IPS-NIHi11 (cell line): ENCODE measurements at regions not wholly inside any gene's neighbourhood (a gene's known extent, or its start where the extent isn't known, plus 50 kb on each side); places are given as distances from the start of the nearest gene placed in this dataset.
A peak's percentile ranks its signal among the peaks of the same experiment; 100 is the strongest.
"Not testable (repeated sequence)": the region's sequence is repeated elsewhere in the genome, so short reads cannot be mapped to it uniquely, and the experiment has no call there.

Source experiments
- DNase-seq: peaks from one replicate; pipeline ENCODE4 v3.0.0; 2012; ENCODE audit warnings: mixed read lengths, low spot score

DNA sequence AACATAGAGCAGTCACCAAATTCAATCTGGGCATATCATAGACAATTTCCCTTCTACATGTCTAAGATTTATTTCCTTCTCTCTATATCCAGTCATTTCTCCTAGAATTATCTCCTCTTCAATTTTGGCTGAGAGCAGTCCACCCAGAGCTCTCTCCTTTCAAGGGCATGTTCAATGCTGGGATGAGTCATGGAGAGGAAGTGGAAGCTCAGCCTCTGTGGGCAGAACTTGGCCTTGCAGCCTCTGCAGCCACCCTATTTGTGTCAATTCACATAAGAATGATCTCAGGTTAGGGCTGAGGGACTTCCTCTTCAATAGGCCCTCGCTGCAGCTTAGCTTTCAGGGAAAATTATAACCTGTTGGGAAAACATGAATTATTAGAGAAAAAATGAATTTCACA is 560.8 kb downstream of the POM121L12 start:
- peak; percentile 24 for DNase-seq

DNA sequence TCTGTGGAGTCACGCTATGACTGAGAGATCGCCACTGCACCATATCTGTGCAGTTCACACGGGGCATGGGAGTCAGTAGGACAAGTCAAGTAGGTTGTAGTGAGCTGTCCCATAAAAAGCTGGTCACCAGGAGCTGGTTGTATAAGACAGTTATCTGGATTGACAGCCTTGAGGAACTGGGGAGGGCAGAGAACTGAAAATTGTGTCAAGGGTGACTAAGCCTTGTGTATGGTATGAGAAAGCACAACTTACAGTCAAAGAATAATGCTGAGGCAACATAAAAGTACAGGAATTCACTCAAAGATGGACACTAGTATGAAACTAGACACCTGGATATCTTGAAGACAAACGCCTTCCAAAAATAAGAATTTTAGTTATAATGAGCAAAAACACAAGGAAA is 564.9 kb downstream of the POM121L12 start:
- no peak for DNase-seq

DNA sequence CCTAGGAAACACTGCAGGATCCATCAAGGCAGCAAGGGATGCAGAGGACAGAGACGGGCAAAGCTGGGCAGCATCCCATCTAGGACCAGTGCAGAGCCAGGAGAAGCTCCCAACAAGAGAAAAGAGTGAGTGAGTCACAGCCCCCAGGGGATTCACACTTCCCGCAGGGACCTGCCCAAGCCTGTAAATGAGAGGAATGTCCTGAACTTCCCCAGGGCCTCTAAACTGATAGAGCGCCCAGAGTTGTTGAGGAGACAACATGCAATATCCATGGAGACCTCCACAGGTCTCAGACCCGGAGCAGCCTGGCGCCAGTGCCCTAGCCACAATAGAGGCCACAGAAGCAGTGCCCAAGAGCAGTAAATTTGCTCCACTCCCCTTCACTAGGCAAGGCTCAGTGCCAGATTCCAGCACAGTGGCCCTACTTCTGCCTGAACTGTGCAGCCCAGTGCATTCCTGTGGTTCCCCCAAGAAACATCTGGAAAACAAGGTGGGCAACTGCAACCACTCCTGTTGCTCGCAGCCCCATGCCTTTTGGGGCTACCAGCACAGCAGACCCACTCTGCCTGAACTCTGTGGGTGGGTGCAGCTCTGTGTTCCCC is 567.5 kb downstream of the POM121L12 start:
- DNase-seq = no peak

DNA sequence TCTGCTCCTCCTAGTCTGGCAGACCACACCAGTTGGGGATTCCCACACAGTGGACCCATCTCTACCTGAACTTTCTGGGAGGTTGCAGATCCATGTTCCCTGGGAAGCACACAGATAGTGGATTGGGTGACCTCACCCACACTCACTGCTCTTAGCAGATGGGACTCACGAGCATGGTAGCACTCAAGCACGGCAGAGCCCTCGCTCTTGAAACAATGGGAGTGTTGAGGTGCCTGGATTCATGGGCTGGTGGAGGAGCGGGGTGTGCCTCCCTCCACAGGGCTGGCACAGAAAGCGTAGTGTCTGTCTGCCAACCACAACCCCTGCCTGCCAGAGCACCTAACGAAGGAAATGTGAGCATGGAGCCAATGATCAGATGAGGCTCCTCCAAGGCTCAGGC is 568.0 kb downstream of the POM121L12 start:
- no peak for DNase-seq

DNA sequence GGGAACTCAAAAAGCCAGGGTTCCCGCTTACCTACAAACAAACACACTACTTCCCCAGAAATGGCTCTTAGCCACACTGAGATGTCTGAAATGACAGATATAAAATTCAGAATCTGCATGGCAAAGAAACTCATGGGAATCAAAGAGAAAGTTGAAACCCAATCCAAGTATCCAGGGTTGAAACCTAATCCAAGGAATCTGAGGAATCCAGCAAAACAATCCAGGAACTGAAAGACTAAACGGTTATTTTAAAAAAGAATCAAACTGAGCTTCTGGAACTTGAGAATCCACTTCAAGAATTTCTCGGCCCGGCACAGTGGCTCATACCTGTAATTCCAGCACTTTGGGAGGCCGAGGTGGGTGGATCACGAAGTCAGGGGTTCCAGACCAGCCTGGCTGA is 568.8 kb downstream of the POM121L12 start:
- no peak for DNase-seq

DNA sequence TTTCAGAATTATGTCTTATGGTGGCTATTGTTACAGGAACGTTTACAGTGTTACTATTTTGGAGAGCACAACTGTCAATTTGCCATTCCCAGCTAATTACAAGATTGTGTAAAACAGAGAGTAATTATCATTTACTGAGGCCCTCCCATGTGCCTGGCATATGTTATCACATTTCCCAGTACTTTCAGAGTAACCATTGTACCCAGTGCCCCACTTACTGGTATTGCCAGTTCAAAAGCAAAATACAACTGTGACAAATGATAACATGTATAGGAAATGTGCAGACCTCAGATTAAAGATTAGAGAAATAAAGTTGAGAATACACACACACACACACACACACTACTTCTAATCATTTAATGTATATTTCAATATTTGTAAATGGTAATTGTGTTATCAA is 572.5 kb downstream of the POM121L12 start:
- DNase-seq = no peak

DNA sequence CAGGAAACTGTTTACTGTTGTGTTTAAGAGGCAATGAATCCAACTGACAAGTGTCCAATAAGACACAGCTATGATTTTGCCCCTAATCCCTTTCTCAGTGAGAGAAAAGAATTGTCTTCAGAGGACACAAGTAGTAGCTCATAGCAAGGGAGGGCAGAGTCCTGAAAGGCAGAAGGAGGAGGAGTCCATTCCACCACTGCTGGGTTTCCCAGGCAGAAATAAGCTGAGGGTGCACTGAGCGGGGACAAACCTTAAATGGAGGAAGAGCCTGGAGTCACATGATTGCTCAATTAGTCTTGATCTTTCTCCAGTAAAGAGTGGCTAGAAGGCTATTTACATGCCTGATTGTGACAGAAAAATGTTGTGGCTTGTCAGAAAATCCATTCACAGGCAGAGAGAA is 573.8 kb downstream of the POM121L12 start:
- DNase-seq = no peak

DNA sequence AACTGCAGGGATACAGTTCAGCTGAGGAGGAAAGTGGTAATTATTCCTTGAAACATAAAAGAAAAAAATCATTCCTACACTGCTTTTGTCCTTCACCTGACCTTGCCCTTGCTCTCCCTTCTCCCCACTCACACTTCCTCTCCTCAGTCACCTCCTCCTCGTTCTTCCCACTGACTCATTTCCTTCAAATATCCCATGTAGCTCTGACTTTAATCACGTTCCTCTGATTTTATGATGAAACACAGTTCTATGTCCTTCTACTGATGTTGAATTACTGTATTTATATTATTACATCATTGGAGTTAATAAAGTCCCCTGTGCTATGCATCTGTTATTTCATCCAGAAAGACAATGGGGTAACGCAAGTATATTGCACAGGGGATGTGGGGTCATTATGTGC is 575.6 kb downstream of the POM121L12 start:
- no peak for DNase-seq

DNA sequence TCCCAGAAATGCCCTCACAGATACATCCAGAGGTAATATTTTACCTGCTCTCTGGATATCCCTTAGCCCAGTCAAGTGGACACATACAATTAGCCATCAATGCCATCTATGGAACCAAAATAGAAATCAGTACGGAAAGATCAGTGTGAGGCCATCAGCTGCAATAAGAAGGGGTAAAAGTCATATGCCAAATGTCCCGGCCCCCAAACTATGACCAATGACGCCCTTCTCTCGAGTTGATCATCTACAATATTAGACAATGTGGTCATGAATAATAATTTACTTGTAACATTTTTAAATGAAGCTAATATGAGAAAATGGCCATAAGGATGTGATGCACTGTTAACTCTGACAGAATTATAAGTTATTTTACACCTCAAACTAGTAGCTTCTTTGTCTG is 588.9 kb downstream of the POM121L12 start:
- no peak for DNase-seq

DNA sequence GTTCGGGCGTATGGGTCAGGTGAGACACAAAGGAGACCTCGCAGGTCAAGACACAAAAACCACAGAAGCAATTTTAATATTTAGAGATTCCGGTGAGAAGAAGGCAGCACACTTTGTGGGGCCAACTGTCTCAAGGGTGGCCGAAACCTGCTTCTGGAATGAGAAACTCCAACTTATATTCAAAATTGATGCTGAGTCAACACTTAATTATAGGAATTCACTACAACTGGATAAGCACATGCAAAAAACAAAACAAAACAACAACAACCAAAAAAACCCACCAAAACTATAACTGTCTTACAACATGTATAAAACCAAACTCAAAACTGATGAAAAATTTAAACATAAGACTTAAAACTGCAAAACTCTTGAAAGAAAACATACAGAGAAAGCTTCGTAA is 593.3 kb downstream of the POM121L12 start:
- DNase-seq = no peak

DNA sequence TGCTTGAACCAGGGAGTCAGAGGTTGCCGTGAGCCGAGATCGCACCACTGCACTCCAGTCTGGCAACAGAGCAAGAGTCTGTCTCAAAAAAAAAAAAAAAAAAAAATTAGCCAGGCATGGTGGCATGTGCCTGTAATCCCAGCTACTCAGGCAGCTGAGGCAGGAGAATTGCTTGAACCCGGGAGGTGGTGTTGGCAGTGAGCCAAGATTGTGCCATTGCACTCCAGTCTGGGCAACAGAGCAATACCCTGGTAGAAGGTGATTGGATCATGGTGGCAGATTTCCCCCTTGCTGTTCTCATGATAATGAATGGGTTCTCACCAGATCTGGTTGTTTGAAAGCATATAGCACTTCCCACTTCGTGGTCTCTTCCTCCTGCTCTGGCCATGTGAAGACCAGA is 599.8 kb downstream of the POM121L12 start:
- DNase-seq = not testable (repeated sequence)

DNA sequence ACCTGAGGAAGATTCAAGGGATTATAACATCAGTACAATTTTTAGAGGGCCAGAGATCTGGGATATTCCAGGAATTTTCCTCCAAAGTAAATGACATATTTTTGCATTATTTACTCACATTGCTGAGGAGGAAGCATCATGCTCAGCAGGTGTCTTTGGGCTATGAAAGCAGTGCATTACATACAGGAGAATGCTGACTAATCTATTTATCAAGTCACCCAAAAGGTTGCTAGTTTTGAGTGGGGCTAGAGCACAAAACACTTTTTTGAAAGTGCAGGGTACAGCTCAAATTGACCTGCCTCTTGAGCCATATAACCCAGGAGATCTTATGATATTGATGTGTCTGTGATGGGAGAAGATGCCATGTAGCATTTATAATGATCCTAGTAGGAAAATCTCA is 603.1 kb downstream of the POM121L12 start:
- DNase-seq = no peak

DNA sequence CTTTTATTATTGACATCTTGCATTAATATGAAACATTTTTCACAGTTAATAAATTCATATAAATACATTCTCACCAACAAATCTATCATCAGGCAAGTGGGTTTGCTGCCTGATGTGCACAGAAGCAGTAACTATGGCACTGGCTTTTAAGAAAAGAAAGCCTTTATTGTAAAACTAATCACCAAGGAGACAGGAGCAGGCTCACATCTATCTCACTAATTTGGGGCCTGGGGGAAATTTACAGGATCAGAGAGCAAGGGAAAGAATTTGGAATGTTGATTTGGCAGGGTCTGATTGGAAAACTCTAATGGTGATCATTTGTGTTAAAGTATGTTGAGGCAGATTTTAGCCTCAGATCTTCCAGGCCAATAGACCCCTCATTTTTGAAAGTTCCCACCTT is 605.7 kb downstream of the POM121L12 start:
- DNase-seq = no peak

DNA sequence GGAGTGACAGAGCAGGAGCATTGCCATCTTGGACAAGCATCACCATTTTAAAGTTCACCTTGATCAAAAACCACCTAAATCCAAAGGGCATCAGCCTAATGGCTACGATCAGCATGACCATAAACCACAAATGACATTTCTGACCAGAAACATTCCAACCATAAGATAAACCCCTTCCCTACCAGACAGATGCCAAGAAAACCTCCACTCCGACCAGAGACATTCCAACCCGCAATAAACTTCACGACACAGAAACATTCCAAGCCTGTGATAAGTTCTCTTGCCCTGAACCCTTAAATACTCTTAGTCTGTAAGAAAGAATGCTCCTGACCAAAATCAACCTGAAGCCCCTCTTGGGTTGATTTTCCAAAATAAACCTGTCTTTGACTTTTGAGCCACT is 606.9 kb downstream of the POM121L12 start:
- DNase-seq = no peak

DNA sequence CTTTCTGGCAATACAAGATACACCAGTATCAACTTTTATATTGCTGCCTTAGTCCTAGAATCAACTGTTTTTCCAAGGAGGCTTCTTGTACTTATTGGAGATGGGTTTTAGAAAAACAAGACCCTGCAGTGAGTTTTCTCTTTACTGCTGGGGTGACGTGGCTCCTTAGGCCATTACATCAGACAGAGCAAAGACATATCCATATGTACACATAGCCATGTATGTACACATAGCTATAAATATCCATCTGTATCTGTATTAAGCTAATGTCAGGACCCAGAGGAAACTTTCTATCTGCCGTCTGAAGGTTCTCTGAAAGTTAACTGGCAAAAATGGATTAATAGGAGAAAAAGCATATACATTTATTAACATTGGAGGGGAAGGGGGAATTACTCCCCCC is 607.4 kb downstream of the POM121L12 start:
- DNase-seq = no peak

DNA sequence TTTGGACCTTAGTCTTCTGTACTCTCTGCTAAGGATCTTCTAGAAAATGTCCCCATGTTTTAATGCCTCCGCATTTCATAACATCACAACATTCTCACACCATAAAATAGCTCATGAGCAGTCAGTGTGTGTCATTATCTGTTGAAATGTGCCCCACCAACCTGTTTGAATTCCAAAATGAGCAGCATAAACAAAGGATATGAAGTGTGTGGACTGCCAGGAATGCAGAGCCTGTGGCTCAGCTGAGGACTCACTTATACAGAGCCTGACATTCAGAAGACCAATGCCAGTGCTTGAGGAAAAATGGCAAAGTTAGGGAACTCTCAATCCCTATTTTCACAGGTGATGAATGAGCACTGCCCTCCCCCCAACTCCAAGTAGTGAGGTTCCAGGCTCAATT is 621.4 kb downstream of the POM121L12 start:
- DNase-seq = no peak

DNA sequence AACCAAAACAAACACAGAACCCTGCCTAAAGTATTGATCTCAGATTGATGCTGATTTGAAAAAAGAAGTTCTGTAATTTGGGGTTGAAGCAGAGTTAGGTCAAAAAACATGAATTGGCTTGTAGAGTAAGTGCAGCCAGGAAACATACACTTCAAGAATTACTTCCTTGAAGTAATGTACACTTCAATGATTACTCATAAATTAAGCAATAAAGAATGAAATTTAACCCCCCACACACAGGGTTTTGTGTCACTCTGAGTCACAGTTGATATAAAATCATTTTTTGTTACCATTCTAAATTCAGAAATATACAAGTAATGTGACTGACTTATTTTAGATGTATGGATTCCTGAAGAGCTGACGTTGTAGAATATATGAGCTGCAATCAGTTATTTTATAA is 622.2 kb downstream of the POM121L12 start:
- no peak for DNase-seq

DNA sequence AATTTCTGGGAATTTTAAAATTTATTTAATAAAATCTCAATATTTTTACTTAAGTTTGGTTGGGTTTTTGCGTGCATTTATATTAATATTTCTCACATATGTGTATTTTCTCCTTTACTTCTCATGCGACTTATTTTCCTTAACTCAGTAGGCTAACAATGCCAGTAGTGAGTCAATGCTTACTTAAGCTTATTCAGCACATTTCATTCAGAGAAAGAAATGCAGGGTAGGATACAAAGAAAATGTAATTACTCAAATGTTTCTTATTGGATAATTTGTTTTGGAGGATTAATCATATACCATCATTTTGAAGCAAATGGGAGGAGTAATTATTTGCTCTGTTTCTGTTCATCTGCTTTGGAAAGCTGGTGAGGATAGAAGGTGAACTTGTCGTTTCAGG is 623.5 kb downstream of the POM121L12 start:
- no peak for DNase-seq

DNA sequence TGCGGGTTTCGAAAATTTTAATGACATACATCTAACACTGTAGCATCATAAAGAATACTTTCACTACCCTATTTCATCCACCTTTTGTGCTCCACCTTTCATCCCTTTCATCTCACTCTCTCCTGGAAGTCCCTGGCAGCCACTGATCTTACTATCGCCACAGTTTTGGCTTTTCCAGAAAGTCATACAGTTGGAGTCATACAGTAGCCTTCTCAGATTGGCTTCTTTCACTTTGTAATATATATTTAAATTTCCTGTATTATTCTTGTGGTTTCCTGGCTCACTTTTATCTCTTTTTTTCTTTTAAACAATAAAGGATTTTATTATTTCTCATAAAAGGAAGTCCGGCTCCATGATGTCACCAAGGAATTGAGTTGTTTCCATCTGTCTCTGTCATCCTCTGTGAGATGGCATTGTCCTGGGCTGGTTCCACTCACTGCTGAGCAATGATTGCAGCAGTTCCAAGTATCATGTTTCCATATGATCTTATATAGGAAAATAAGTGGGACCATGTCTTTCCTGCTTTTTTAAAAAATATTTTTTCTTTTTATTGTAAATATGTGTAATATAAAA is 626.3 kb downstream of the POM121L12 start:
- no peak for DNase-seq

DNA sequence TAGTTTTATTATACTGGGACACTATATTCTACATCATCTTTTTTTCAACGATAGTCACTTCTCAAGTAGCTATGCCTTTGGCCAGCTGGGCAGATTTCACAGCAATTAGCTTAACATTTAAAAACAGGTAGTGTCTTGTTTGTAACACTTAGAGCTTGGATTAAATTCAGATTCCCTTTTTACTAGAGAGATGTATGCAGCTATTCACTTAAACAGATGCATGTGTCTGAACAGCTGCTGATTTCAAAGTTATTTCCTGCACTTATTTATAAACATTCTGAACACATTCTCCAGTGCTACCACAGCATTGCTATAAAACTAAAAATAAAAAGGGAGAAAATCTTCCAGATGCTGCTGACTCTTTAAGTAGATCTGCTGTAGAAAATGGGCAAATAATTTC is 637.2 kb downstream of the POM121L12 start:
- DNase-seq = no peak

DNA sequence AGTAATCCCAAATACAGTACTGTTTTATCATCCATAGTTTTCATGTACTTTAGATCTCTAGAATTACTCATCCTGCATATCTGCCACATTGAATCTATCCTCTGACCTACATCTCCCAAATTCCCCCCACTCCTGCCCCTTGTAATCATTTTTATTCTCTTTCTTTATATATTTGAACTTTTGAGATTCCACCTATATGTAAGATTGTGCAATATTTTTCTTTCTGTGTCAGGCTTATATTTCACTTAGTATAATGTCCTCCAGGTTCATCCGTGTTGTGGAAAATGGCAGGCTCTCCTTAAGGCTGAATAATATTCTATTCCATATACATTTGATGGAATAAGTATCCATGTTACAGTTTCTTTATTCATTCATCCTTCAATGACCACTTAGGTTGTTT is 640.4 kb downstream of the POM121L12 start:
- DNase-seq = no peak

DNA sequence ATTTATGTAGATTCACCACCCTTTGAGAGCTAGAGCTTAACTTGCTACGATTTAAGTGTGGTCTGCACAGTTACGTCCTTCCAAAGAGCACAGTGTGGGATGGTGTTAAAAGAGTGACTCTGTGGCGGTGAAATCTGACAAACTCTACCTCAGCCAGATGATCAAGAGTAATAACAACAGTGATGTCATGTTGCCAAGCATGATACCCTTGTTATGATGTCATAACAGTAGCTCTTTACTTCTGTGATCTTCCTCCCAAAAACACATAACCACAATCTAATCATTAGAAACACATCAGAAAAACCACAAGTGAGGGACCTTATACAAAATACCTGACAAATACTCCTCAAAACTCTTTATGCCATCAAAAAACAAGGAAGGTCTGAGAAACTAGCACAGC is 649.3 kb downstream of the POM121L12 start:
- no peak for DNase-seq

DNA sequence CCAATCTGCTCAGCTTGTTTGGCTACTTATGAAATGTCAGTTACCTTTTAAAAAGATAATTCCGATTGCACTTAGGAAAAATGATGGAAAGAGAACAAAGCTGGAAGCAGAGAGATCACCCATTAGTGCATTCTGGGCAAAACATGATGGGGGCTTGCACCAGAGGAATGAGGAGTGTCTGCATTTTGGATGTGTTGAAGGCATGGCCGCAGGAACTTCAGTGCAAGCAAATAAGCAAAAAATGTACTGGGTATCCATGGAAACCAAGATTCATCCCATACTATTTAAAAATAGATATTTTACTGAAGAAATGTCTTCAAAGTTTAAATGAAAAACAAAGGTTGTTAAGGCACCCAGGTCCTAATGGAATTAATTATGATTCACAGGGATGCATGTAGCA is 655.0 kb downstream of the POM121L12 start:
- no peak for DNase-seq

DNA sequence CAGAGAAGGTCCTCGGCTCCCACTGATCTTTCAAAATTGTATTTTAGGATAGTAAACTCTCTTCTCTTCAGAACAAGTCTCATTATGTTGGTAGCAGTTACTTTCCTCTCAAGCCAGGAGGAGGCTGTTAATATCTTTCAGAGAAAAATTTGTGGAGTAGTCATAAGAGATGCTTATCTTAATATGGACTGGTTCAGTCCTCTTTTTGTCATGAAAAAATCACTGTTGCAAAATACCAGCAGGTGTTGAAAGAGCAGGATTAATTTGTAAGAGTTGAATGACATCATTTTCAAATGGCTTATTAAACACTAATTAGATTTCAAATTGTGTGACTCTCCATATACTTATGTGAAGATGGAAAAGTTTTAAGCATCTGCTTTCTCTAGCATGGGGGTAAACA is 662.5 kb downstream of the POM121L12 start:
- no peak for DNase-seq
